K562 (cell line): ENCODE measurements at regions not wholly inside any gene's neighbourhood (a gene's known extent, or its start where the extent isn't known, plus 50 kb on each side); places are given as distances from the start of the nearest gene placed in this dataset.
"Not testable (repeated sequence)": the region's sequence is repeated elsewhere in the genome, so short reads cannot be mapped to it uniquely, and the experiment has no call there.

Experiments used
- POLR2AphosphoS5 ChIP-seq: IDR thresholded peaks from 2 replicates; pipeline ENCODE4 v1.6.1; 2011; ENCODE audit warnings: mild to moderate bottlenecking, low read depth, low read length, moderate library complexity; ENCODE audit not compliant: control insufficient read depth, insufficient read depth
- ZNF324 ChIP-seq: fragments of 250-450 bp; sonication (Bioruptor Pico); IDR thresholded peaks from 2 replicates; pipeline ENCODE4 v1.4.0; 2020; ENCODE audit warnings: mild to moderate bottlenecking
- ZSCAN32 ChIP-seq: fragments of 450-650 bp; formaldehyde crosslinking; IDR thresholded peaks from 2 replicates; pipeline ENCODE4 v1.4.0; 2020; ENCODE audit warnings: mild to moderate bottlenecking, moderate library complexity
- TF ChIP-seq, protein P1 (sequence below): fragments of 450-650 bp; IDR thresholded peaks from 2 replicates; pipeline ENCODE4 v1.7.1; 2018; ENCODE audit warnings: mild to moderate bottlenecking, low read depth; ENCODE audit not compliant: partially characterized antibody

DNA sequence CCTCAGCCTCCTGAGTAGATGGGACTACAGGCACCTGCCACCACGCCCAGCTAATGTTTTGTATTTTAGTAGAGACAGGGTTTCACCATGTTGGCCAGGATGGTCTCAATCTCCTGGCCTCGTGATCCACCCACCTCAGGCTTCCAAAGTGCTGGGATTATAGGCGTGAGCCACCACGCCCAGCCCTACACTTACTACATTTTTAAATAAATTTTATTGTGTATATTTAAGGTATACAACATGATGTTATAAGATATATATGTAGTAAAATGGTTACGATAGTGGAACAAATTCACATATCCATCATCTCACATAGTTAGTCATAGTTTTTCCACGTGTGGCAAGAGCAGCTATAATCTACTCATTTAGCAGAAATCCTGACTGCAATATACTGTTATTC, 189.6 kb downstream of the TMEM114 start:
- not testable (repeated sequence) for TF ChIP-seq ZNF324; ZSCAN32 (CRISPR knock-in tag); POLR2AphosphoS5
- TF ChIP-seq, protein P1, sequence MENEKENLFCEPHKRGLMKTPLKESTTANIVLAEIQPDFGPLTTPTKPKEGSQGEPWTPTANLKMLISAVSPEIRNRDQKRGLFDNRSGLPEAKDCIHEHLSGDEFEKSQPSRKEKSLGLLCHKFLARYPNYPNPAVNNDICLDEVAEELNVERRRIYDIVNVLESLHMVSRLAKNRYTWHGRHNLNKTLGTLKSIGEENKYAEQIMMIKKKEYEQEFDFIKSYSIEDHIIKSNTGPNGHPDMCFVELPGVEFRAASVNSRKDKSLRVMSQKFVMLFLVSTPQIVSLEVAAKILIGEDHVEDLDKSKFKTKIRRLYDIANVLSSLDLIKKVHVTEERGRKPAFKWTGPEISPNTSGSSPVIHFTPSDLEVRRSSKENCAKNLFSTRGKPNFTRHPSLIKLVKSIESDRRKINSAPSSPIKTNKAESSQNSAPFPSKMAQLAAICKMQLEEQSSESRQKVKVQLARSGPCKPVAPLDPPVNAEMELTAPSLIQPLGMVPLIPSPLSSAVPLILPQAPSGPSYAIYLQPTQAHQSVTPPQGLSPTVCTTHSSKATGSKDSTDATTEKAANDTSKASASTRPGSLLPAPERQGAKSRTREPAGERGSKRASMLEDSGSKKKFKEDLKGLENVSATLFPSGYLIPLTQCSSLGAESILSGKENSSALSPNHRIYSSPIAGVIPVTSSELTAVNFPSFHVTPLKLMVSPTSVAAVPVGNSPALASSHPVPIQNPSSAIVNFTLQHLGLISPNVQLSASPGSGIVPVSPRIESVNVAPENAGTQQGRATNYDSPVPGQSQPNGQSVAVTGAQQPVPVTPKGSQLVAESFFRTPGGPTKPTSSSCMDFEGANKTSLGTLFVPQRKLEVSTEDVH = not testable (repeated sequence)
